ENCODE measurements at regions not wholly inside any gene's neighbourhood (a gene's known extent, or its start where the extent isn't known, plus 50 kb on each side); places are given as distances from the start of the nearest gene placed in this dataset.

GRCh38 chr18:11260961-11261461 lies 111.6 kb upstream of the PIEZO2 start:
- DNase-seq: no peak

- no peak for DNase-seq
These were observed 110.2 kb upstream of the PIEZO2 start for GRCh38 chr18:11259469-11260150.

GRCh38 chr18:11258039-11258610 lies 108.8 kb upstream of the PIEZO2 start:
- DNase-seq: no peak

- DNase-seq: no peak
These were observed 106.9 kb upstream of the PIEZO2 start for GRCh38 chr18:11256251-11256650.

GRCh38 chr18:11251891-11252270 lies 102.5 kb upstream of the PIEZO2 start:
- DNase-seq: no peak

- no peak for DNase-seq
These were observed 102.0 kb upstream of the PIEZO2 start for GRCh38 chr18:11251229-11251890.

- no peak for DNase-seq
These were observed 100.0 kb upstream of the PIEZO2 start for GRCh38 chr18:11249391-11249790.

- DNase-seq: no peak
These were observed 98.1 kb upstream of the PIEZO2 start for GRCh38 chr18:11247381-11247970.

- DNase-seq: no peak
These were observed 97.3 kb upstream of the PIEZO2 start for GRCh38 chr18:11246495-11247300.

GRCh38 chr18:11245879-11246278 lies 96.5 kb upstream of the PIEZO2 start:
- no peak for DNase-seq

- no peak for DNase-seq
These were observed 88.1 kb upstream of the PIEZO2 start for GRCh38 chr18:11237484-11237883.

- DNase-seq: no peak
These were observed 87.7 kb upstream of the PIEZO2 start for GRCh38 chr18:11237066-11237465.

GRCh38 chr18:11224153-11224552 lies 74.8 kb upstream of the PIEZO2 start:
- no peak for DNase-seq

GRCh38 chr18:11219571-11219970 lies 70.2 kb upstream of the PIEZO2 start:
- DNase-seq: no peak

- DNase-seq: no peak
These were observed 65.8 kb upstream of the PIEZO2 start for GRCh38 chr18:11215216-11215615.

GRCh38 chr18:11204020-11204419 lies 54.7 kb upstream of the PIEZO2 start:
- DNase-seq: no peak

- no peak for DNase-seq
These were observed 50.1 kb upstream of the PIEZO2 start for GRCh38 chr18:11199477-11199876.
